Trophoblast cell (in vitro differentiated cells and primary cell): ENCODE measurements at regions not wholly inside any gene's neighbourhood (a gene's known extent, or its start where the extent isn't known, plus 50 kb on each side); places are given as distances from the start of the nearest gene placed in this dataset.
A peak's percentile ranks its signal among the peaks of the same experiment; 100 is the strongest.

ENCODE experiments used
- DNase-seq, 2 donors: peaks; one replicate each; pipeline ENCODE4 v3.0.0-alpha.2; 2016
- H2AFZ ChIP-seq: 2 replicates; pipeline ENCODE4 v1.6.1; 2013; ENCODE audit warnings: low read length, moderate library complexity, mild to moderate bottlenecking; ENCODE audit not compliant: insufficient read depth, poor library complexity
- H2AK5ac ChIP-seq: 2 replicates; pipeline ENCODE4 v1.6.1; 2013; ENCODE audit warnings: mild to moderate bottlenecking, low read length
- H2BK120ac ChIP-seq: 2 replicates; pipeline ENCODE4 v1.6.1; 2013; ENCODE audit warnings: low read length, mild to moderate bottlenecking, moderate library complexity; ENCODE audit not compliant: insufficient read depth, poor library complexity
- H2BK12ac ChIP-seq: 2 replicates; pipeline ENCODE4 v1.6.1; 2013; ENCODE audit warnings: mild to moderate bottlenecking, low read length, moderate library complexity
- H2BK5ac ChIP-seq: 2 replicates; pipeline ENCODE4 v1.6.1; 2013; ENCODE audit warnings: low read length, low read depth, moderate library complexity, mild to moderate bottlenecking; ENCODE audit not compliant: poor library complexity
- H3K14ac ChIP-seq: 2 replicates; pipeline ENCODE4 v1.6.1; 2013; ENCODE audit warnings: mild to moderate bottlenecking, low read length
- H3K18ac ChIP-seq: 2 replicates; pipeline ENCODE4 v1.6.1; 2013; ENCODE audit warnings: mild to moderate bottlenecking, low read length
- H3K23ac ChIP-seq: 2 replicates; pipeline ENCODE4 v1.6.1; 2013; ENCODE audit warnings: low read length
- H3K27ac ChIP-seq: 2 replicates; pipeline ENCODE4 v1.5.1; 2013; ENCODE audit warnings: low read depth, mild to moderate bottlenecking, inconsistent platforms, low read length, moderate library complexity
- H3K27me3 ChIP-seq: 2 replicates; pipeline ENCODE4 v1.6.1; 2013; ENCODE audit warnings: inconsistent platforms, mild to moderate bottlenecking, low read length, moderate library complexity; ENCODE audit not compliant: insufficient read depth
- H3K36me3 ChIP-seq, 2 experiments: 1 replicate in 1 of 2; 2 replicates in 1 of 2; pipeline ENCODE4 v1.6.1; 2013; ENCODE audit warnings: low read length in 2 of 2, mild to moderate bottlenecking in 2 of 2, moderate library complexity in 1 of 2; ENCODE audit not compliant: insufficient read depth in 2 of 2, control insufficient read depth in 1 of 2
- H3K4ac ChIP-seq: 2 replicates; pipeline ENCODE4 v1.6.1; 2013; ENCODE audit warnings: low read depth, mild to moderate bottlenecking, low read length, moderate library complexity
- H3K4me1 ChIP-seq, 2 experiments: 1 replicate in 1 of 2; 2 replicates in 1 of 2; pipeline ENCODE4 v1.6.1; 2013; ENCODE audit warnings: low read length in 2 of 2, mild to moderate bottlenecking in 2 of 2, moderate library complexity in 1 of 2; ENCODE audit not compliant: insufficient read depth in 2 of 2, control insufficient read depth in 1 of 2
- H3K4me2 ChIP-seq: 2 replicates; pipeline ENCODE4 v1.6.1; 2013; ENCODE audit warnings: inconsistent platforms, mild to moderate bottlenecking, low read length, moderate library complexity
- H3K4me3 ChIP-seq: 2 replicates; pipeline ENCODE4 v1.5.1; 2013; ENCODE audit warnings: mild to moderate bottlenecking, low read depth, low read length, inconsistent platforms
- H3K79me1 ChIP-seq: one replicate; pipeline ENCODE4 v1.6.1; 2013; ENCODE audit warnings: low read length
- H3K79me2 ChIP-seq: 2 replicates; pipeline ENCODE4 v1.6.1; 2013; ENCODE audit warnings: low read length, mild to moderate bottlenecking; ENCODE audit not compliant: control insufficient read depth, insufficient read depth, poor library complexity
- H3K9ac ChIP-seq: 2 replicates; pipeline ENCODE4 v1.6.1; 2013; ENCODE audit warnings: mild to moderate bottlenecking, low read length
- H3K9me3 ChIP-seq: 2 replicates; pipeline ENCODE4 v1.6.1; 2013; ENCODE audit warnings: low read depth, mild to moderate bottlenecking, control low read depth, inconsistent platforms, low read length; ENCODE audit not compliant: insufficient read depth
- H4K12ac ChIP-seq: 2 replicates; pipeline ENCODE4 v1.6.1; 2013; ENCODE audit warnings: low read depth, mild to moderate bottlenecking, low read length, moderate library complexity
- H4K8ac ChIP-seq: 2 replicates; pipeline ENCODE4 v1.6.1; 2013; ENCODE audit warnings: low read depth, mild to moderate bottlenecking, low read length, moderate library complexity
- H4K91ac ChIP-seq: one replicate; pipeline ENCODE4 v1.6.1; 2013; ENCODE audit warnings: low read depth, mild to moderate bottlenecking, low read length, moderate library complexity
- WGBS: extraction: QIAGEN DNeasy Blood & Tissue Kit; methylation state at CpG from one replicate; pipeline ENCODE4 v1.1.7; 2013; ENCODE audit warnings: missing lambda C conversion rate; ENCODE audit not compliant: insufficient read length, insufficient coverage; ENCODE audit errors: extremely low coverage; 5-methylcytosine and 5-hydroxymethylcytosine counted together

- Histone ChIP-seq H3K14ac (no peak overlapping the region), H3K18ac (no peak overlapping the region), H3K36me3 (no peaks in the 10 kb centered on the region), H2AK5ac (no peak overlapping the region), H3K23ac (no peak overlapping the region), H3K9me3 (peaks cover 2% of the 10 kb centered on the region), H2AFZ (no peak overlapping the region), H3K9ac (no peak overlapping the region), H4K8ac (no peak overlapping the region), H3K4me1 (no peaks in the 10 kb centered on the region), H2BK5ac (no peak overlapping the region), H2BK120ac (no peak overlapping the region), H2BK12ac (no peak overlapping the region), H3K4me3 (no peak overlapping the region), H3K79me2 (no peaks in the 10 kb centered on the region), H3K27me3 (no peaks in the 10 kb centered on the region), H3K27ac (no peak overlapping the region), H3K4ac (no peak overlapping the region), H3K79me1 (no peaks in the 10 kb centered on the region), H4K12ac (no peak overlapping the region), H3K4me2 (no peak overlapping the region), H4K91ac (no peak overlapping the region)
- no peak for DNase-seq
Observed at GRCh38 chr11:106491751-106492150, 414.3 kb downstream of the AASDHPPT start.

GRCh38 chr11:106493751-106494150 lies 416.3 kb downstream of the AASDHPPT start:
- Histone ChIP-seq H3K4me2 (no peak overlapping the region), H2BK120ac (no peak overlapping the region), H3K9ac (no peak overlapping the region), H4K8ac (no peak overlapping the region), H3K4me3 (no peak overlapping the region), H2BK12ac (no peak overlapping the region), H3K9me3 (no peaks in the 10 kb centered on the region), H2AFZ (no peak overlapping the region), H3K4me1 (no peaks in the 10 kb centered on the region), H4K91ac (no peak overlapping the region), H3K14ac (no peak overlapping the region), H3K18ac (no peak overlapping the region), H3K79me1 (no peaks in the 10 kb centered on the region), H3K36me3 (no peaks in the 10 kb centered on the region), H3K27ac (no peak overlapping the region), H3K23ac (no peak overlapping the region), H2AK5ac (no peak overlapping the region), H3K27me3 (no peaks in the 10 kb centered on the region), H3K79me2 (no peaks in the 10 kb centered on the region), H3K4ac (no peak overlapping the region), H2BK5ac (no peak overlapping the region), H4K12ac (no peak overlapping the region)
- DNase-seq, result no peak
- no CpG with 5 or more reads among the region's 1 CpG for WGBS

GRCh38 chr11:106495046-106495445 lies 417.6 kb downstream of the AASDHPPT start:
- H2AFZ ChIP-seq, result no peak overlapping the region
- no peak overlapping the region for H3K9ac ChIP-seq
- no peak overlapping the region for H4K12ac ChIP-seq
- no peak overlapping the region for H2AK5ac ChIP-seq
- no peak overlapping the region for H2BK5ac ChIP-seq
- H3K79me2 ChIP-seq, result no peaks in the 10 kb centered on the region
- H3K4me2 ChIP-seq, result no peak overlapping the region
- H3K27me3 ChIP-seq, result no peaks in the 10 kb centered on the region
- DNase-seq, result peak; percentile 2 to 39
- H3K14ac ChIP-seq, result no peak overlapping the region
- no peak overlapping the region for H2BK12ac ChIP-seq
- no peak overlapping the region for H2BK120ac ChIP-seq
- H3K27ac ChIP-seq, result no peak overlapping the region
- H3K79me1 ChIP-seq, result no peaks in the 10 kb centered on the region
- no peak overlapping the region for H4K8ac ChIP-seq
- no peaks in the 10 kb centered on the region for H3K36me3 ChIP-seq
- no peak overlapping the region for H3K4ac ChIP-seq
- no peak overlapping the region for H3K23ac ChIP-seq
- H4K91ac ChIP-seq, result no peak overlapping the region
- no peaks in the 10 kb centered on the region for H3K9me3 ChIP-seq
- H3K4me3 ChIP-seq, result no peak overlapping the region
- H3K18ac ChIP-seq, result no peak overlapping the region
- no peaks in the 10 kb centered on the region for H3K4me1 ChIP-seq

GRCh38 chr11:106496677-106497076 lies 419.2 kb downstream of the AASDHPPT start:
- Histone ChIP-seq H2BK5ac (no peak overlapping the region), H2AK5ac (no peak overlapping the region), H4K8ac (no peak overlapping the region), H3K4me2 (no peak overlapping the region), H3K27ac (no peak overlapping the region), H3K4me3 (no peak overlapping the region), H3K23ac (no peak overlapping the region), H3K9me3 (no peaks in the 10 kb centered on the region), H3K27me3 (no peaks in the 10 kb centered on the region), H3K36me3 (no peaks in the 10 kb centered on the region), H4K12ac (no peak overlapping the region), H4K91ac (no peak overlapping the region), H2AFZ (no peak overlapping the region), H2BK12ac (no peak overlapping the region), H3K18ac (no peak overlapping the region), H3K79me1 (no peaks in the 10 kb centered on the region), H3K9ac (no peak overlapping the region), H3K4ac (no peak overlapping the region), H2BK120ac (no peak overlapping the region), H3K14ac (no peak overlapping the region), H3K4me1 (no peaks in the 10 kb centered on the region), H3K79me2 (no peaks in the 10 kb centered on the region)
- WGBS, result 100% methylated on average over 1 of the region's 2 CpGs
- no peak for DNase-seq

GRCh38 chr11:106497321-106497720 lies 419.9 kb downstream of the AASDHPPT start:
- Histone ChIP-seq H3K4ac (no peak overlapping the region), H4K8ac (no peak overlapping the region), H4K12ac (no peak overlapping the region), H2BK120ac (no peak overlapping the region), H3K27me3 (no peaks in the 10 kb centered on the region), H3K4me3 (no peak overlapping the region), H4K91ac (no peak overlapping the region), H2AFZ (no peak overlapping the region), H3K23ac (no peak overlapping the region), H3K9me3 (no peaks in the 10 kb centered on the region), H3K14ac (no peak overlapping the region), H2BK12ac (no peak overlapping the region), H3K4me2 (no peak overlapping the region), H3K9ac (no peak overlapping the region), H3K4me1 (no peaks in the 10 kb centered on the region), H2BK5ac (no peak overlapping the region), H3K18ac (no peak overlapping the region), H3K79me1 (no peaks in the 10 kb centered on the region), H3K36me3 (no peaks in the 10 kb centered on the region), H3K79me2 (no peaks in the 10 kb centered on the region), H3K27ac (no peak overlapping the region), H2AK5ac (no peak overlapping the region)
- peak; percentile 74 to 86 for DNase-seq
- no CpG with 5 or more reads among the region's 9 CpGs for WGBS
